HepG2 (cell line): ENCODE measurements at regions not wholly inside any gene's neighbourhood (a gene's known extent, or its start where the extent isn't known, plus 50 kb on each side); places are given as distances from the start of the nearest gene placed in this dataset.

Experiments used
- ATAC-seq: fragments of 200-7000 bp; cut with Tn5 transposase; 3 replicates; pipeline ENCODE4 v1.9.1; 2020; ENCODE audit warnings: mild to moderate bottlenecking, moderate library complexity
- BruUV-seq: library from RNA; stranded (reverse); fragments of 400-500 nt; replicated peaks from 2 replicates; lab custom pipeline; 2021; lab: Mats Ljungman, UMichigan
- CTCF ChIA-PET: fragments of 300-600 bp; formaldehyde crosslinking; extraction: SDS; loops from one replicate; lab custom pipeline; 2021; ENCODE audit warnings: low total read pairs, inconsistent platforms, low intra/inter-chr PET ratio; lab: Yijun Ruan, JAX
- POLR2A ChIA-PET: fragments of 350-600 bp; sonication (Branson Sonifier 250); formaldehyde crosslinking; loops from one replicate; lab custom pipeline; 2020; ENCODE audit warnings: antibody characterized with exemption, inconsistent platforms; lab: Yijun Ruan, JAX
- DNase-seq: peaks from one replicate; pipeline ENCODE4 v3.0.0-alpha.2; 2015; ENCODE audit warnings: low spot score
- FAIRE-seq: peaks from 3 replicates; lab custom pipeline; 2011; peaks lifted over from hg19 to GRCh38; lab: Jason Lieb, UNC
- H2AFZ ChIP-seq: one replicate; pipeline ENCODE4 v1.6.1; 2011; ENCODE audit warnings: low read length, inconsistent platforms
- H3K27ac ChIP-seq: fragments of 300-600 bp; 3 replicates; pipeline ENCODE4 v1.8.0; 2011; ENCODE audit warnings: mixed run types, mild to moderate bottlenecking, mixed read lengths, low read length, inconsistent platforms; ENCODE audit not compliant: insufficient read depth; ENCODE audit errors: extremely low read length
- H3K27me3 ChIP-seq, 2 experiments: fragments of 200-600 bp in 1 of 2; 2 replicates in 1 of 2; 3 replicates in 1 of 2; pipeline versions ENCODE4 v1.6.0 to v1.8.0; 2011; ENCODE audit warnings: low read length in 2 of 2, mild to moderate bottlenecking in 2 of 2, moderate library complexity in 2 of 2, inconsistent platforms in 1 of 2; ENCODE audit not compliant: insufficient read depth in 2 of 2, control insufficient read depth in 1 of 2
- H3K36me3 ChIP-seq, 2 experiments: fragments of 200-600 bp in 1 of 2; replicated peaks in 1 of 2; 2 replicates in 1 of 2; 3 replicates in 1 of 2; pipeline versions ENCODE4 v1.5.1 to v1.8.0; 2011; ENCODE audit warnings: low read length in 2 of 2, inconsistent platforms in 1 of 2; ENCODE audit not compliant: insufficient read depth in 2 of 2, control insufficient read depth in 1 of 2
- H3K4me1 ChIP-seq: 2 replicates; pipeline ENCODE4 v1.5.1; 2012; ENCODE audit warnings: low read length, inconsistent platforms; ENCODE audit not compliant: insufficient read depth
- H3K4me2 ChIP-seq: 2 replicates; pipeline ENCODE4 v1.6.0; 2011; ENCODE audit warnings: low read depth, low read length, inconsistent platforms
- H3K4me3 ChIP-seq, 3 experiments: fragments of 200-600 bp in 1 of 3; sonication (generic), shearing (Covaris generic) in 1 of 3; replicated peaks in 1 of 3; 2 replicates each; pipeline ENCODE4 v1.5.1; 2011 to 2016; ENCODE audit warnings: low read length in 3 of 3, inconsistent platforms in 2 of 3, low read depth in 2 of 3, mild to moderate bottlenecking in 2 of 3, control low read depth in 1 of 3, mixed read lengths in 1 of 3; ENCODE audit not compliant: insufficient read depth in 1 of 3
- H3K79me2 ChIP-seq: one replicate; pipeline ENCODE4 v1.6.1; 2011; ENCODE audit warnings: low read length, inconsistent platforms; ENCODE audit not compliant: insufficient read depth
- H3K9ac ChIP-seq: 2 replicates; pipeline ENCODE4 v1.6.0; 2011; ENCODE audit warnings: mild to moderate bottlenecking, low read depth, low read length, inconsistent platforms; ENCODE audit not compliant: insufficient read depth
- H3K9me3 ChIP-seq: 2 replicates; pipeline ENCODE4 v1.5.1; 2012; ENCODE audit warnings: mild to moderate bottlenecking, low read length
- H4K20me1 ChIP-seq: 2 replicates; pipeline ENCODE4 v1.6.0; 2011; ENCODE audit warnings: inconsistent platforms, mild to moderate bottlenecking, low read length, moderate library complexity; ENCODE audit not compliant: insufficient read depth
- EEA1 ChIP-seq: sonication (generic); formaldehyde crosslinking; IDR thresholded peaks from 2 replicates; pipeline ENCODE4 v1.5.1; 2020; ENCODE audit warnings: mild to moderate bottlenecking, missing genetic modification reagents, borderline replicate concordance
- FOSL2 ChIP-seq: sonication (generic); formaldehyde crosslinking; IDR thresholded peaks from 2 replicates; pipeline ENCODE4 v1.4.0; 2020; ENCODE audit warnings: missing genetic modification reagents
- JDP2 ChIP-seq: sonication (generic); formaldehyde crosslinking; IDR thresholded peaks from 2 replicates; pipeline ENCODE4 v1.8.1; 2022; ENCODE audit warnings: missing genetic modification reagents, borderline replicate concordance
- MAFK ChIP-seq, 2 experiments: IDR thresholded peaks in 1 of 2; conservative IDR thresholded peaks in 1 of 2; 2 replicates each; pipeline ENCODE4 v1.6.1; 2011; ENCODE audit warnings: improper control_type of control experiment in 2 of 2, low read length in 2 of 2
- NR2F6 ChIP-seq, 2 experiments: IDR thresholded peaks; 2 replicates each; pipeline ENCODE4 v1.6.1; 2016; ENCODE audit warnings: antibody characterized with exemption in 1 of 2, mild to moderate bottlenecking in 1 of 2
- SALL1 ChIP-seq: sonication (generic); formaldehyde crosslinking; IDR thresholded peaks from 2 replicates; pipeline ENCODE4 v1.8.0; 2022; ENCODE audit warnings: mild to moderate bottlenecking, missing genetic modification reagents
- YEATS2 ChIP-seq: sonication (generic); formaldehyde crosslinking; IDR thresholded peaks from 2 replicates; pipeline ENCODE4 v1.4.0; 2020; ENCODE audit warnings: missing genetic modification reagents, borderline replicate concordance
- ZNF431 ChIP-seq: sonication (generic); formaldehyde crosslinking; IDR thresholded peaks from 2 replicates; pipeline ENCODE4 v1.9.0; 2022; ENCODE audit warnings: missing genetic modification reagents, low read depth, mild to moderate bottlenecking, borderline replicate concordance
- ZNF547 ChIP-seq: sonication (generic); formaldehyde crosslinking; IDR thresholded peaks from 2 replicates; pipeline ENCODE4 v1.5.1; 2020; ENCODE audit warnings: mild to moderate bottlenecking, missing genetic modification reagents
- ZNF558 ChIP-seq: sonication (generic); formaldehyde crosslinking; IDR thresholded peaks from 2 replicates; pipeline ENCODE4 v1.9.0; 2022; ENCODE audit warnings: mild to moderate bottlenecking, missing genetic modification reagents, borderline replicate concordance
- WGBS: methylation state at CpG from one replicate; pipeline ENCODE4 v1.1.6; 2017; ENCODE audit warnings: low lambda C conversion rate; 5-methylcytosine and 5-hydroxymethylcytosine counted together
- in situ Hi-C: cut with HindIII; loops from 2 replicates; pipeline ENCODE4 v1.10.0; 2017; ENCODE audit warnings: low pct_unique_long_range_greater_than_20kb; ENCODE audit not compliant: extremely low pct_ligation_motif_present
- intact Hi-C: fragments of 100-400 bp; cut with micrococcal nuclease; formaldehyde crosslinking; loops from one replicate; pipeline ENCODE4 v1.10.0; 2022; ENCODE audit not compliant: unreplicated experiment
- TF ChIP-seq, protein P1 (sequence below), 2 experiments: sonication (generic) in 1 of 2; formaldehyde crosslinking in 1 of 2; IDR thresholded peaks; 2 replicates each; pipeline versions ENCODE4 v1.4.0 to v1.6.1; 2016 to 2020; ENCODE audit warnings: borderline replicate concordance in 1 of 2, low read depth in 1 of 2, mild to moderate bottlenecking in 1 of 2, missing genetic modification reagents in 1 of 2

DNA sequence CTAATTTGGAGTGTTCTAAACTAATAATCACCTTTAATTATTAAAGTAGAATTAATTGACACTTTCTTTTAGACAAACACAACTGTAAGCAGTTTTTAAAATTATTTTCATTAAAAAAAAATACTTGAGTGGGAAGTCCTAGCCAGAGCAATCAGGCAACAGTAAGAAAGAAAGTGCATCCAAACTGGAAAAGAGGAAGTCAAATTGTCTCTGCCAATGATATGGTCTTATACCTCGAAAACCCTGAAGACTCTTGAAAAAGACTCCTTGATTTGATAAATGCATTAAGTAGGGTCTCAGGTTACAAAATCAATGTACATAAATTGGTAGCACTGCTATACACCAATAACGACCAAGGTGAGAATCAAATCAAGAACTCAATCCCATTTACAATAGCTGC lies 83.0 kb upstream of the GADD45A start:
- BruUV-seq = no TSS peak
- POLR2A ChIA-PET = no interaction called here
- WGBS = 12% methylated on average over 2 of the region's 2 CpGs
- Histone ChIP-seq H3K79me2 (no peaks in the 10 kb centered on the region), H4K20me1 (no peaks in the 10 kb centered on the region), H3K9ac (no peak overlapping the region), H3K4me1 (no peaks in the 10 kb centered on the region), H2AFZ (no peak overlapping the region), H3K27ac (no peak overlapping the region), H3K4me3 (no peak overlapping the region), H3K9me3 (no peaks in the 10 kb centered on the region), H3K27me3 (no peaks in the 10 kb centered on the region), H3K4me2 (no peak overlapping the region), H3K36me3 (no peaks in the 10 kb centered on the region)
- TF ChIP-seq NR2F6 (IDR thresholded peaks at IDR 0.05) (no peak), NR2F6 (CRISPR knock-in tag; IDR thresholded peaks at IDR 0.05) (no peak), MAFK (conservative IDR thresholded peaks at IDR 0.05 in 1 of 2, IDR thresholded peaks at IDR 0.05 in 1 of 2; ENCODE audit: low read length in 2 of 2) (no peak), EEA1 (CRISPR knock-in tag) (no peak), YEATS2 (CRISPR knock-in tag) (no peak), FOSL2 (CRISPR knock-in tag) (no peak), JDP2 (CRISPR knock-in tag) (no peak), ZNF558 (CRISPR knock-in tag) (no peak), ZNF431 (no peak), SALL1 (CRISPR knock-in tag) (no peak), ZNF547 (CRISPR knock-in tag) (no peak)
- TF ChIP-seq, protein P1, sequence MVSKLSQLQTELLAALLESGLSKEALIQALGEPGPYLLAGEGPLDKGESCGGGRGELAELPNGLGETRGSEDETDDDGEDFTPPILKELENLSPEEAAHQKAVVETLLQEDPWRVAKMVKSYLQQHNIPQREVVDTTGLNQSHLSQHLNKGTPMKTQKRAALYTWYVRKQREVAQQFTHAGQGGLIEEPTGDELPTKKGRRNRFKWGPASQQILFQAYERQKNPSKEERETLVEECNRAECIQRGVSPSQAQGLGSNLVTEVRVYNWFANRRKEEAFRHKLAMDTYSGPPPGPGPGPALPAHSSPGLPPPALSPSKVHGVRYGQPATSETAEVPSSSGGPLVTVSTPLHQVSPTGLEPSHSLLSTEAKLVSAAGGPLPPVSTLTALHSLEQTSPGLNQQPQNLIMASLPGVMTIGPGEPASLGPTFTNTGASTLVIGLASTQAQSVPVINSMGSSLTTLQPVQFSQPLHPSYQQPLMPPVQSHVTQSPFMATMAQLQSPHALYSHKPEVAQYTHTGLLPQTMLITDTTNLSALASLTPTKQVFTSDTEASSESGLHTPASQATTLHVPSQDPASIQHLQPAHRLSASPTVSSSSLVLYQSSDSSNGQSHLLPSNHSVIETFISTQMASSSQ (IDR thresholded peaks at IDR 0.05; ENCODE audit: low read depth) = no peak
- TF ChIP-seq, protein P1 (CRISPR knock-in tag; IDR thresholded peaks at IDR 0.05; ENCODE audit: borderline replicate concordance) = no peak
- ATAC-seq (no peak), DNase-seq (no peak), FAIRE-seq (no peak)
- in situ Hi-C loops = no loop called here
- CTCF ChIA-PET = no interaction called here
- intact Hi-C loops = no loop called here
